ENCODE measurements at regions not wholly inside any gene's neighbourhood (a gene's known extent, or its start where the extent isn't known, plus 50 kb on each side); places are given as distances from the start of the nearest gene placed in this dataset.

DNA sequence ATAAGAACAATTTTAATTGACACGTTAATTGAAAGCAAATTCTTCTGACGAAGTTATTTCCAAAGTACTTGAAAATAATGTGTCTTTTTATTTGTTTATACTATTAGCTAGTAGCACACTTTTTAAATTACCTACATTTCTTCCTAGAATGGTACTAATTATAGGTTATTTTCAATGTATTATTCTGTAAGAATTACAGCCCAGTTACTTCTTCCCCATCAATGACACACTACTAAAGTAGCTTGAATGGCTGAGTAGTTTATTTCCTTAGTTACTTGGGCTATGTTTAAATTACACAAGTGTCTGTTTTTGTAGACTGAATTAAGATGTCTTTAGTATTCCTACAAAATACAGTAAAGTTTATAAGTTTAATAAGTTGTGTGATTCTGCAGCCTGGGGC lies 217.6 kb upstream of the IL12A start:
- no peaks in the 10 kb centered on the region for H3K4me1 ChIP-seq (ENCODE audit: insufficient read depth, low read length, poor library complexity, severe bottlenecking)
- TF ChIP-seq, protein P1, sequence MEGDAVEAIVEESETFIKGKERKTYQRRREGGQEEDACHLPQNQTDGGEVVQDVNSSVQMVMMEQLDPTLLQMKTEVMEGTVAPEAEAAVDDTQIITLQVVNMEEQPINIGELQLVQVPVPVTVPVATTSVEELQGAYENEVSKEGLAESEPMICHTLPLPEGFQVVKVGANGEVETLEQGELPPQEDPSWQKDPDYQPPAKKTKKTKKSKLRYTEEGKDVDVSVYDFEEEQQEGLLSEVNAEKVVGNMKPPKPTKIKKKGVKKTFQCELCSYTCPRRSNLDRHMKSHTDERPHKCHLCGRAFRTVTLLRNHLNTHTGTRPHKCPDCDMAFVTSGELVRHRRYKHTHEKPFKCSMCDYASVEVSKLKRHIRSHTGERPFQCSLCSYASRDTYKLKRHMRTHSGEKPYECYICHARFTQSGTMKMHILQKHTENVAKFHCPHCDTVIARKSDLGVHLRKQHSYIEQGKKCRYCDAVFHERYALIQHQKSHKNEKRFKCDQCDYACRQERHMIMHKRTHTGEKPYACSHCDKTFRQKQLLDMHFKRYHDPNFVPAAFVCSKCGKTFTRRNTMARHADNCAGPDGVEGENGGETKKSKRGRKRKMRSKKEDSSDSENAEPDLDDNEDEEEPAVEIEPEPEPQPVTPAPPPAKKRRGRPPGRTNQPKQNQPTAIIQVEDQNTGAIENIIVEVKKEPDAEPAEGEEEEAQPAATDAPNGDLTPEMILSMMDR (conservative IDR thresholded peaks at IDR 0.05; ENCODE audit: low read length) = no peak
- no peak for TF ChIP-seq EZH2phosphoT487 (IDR thresholded peaks at IDR 0.05; ENCODE audit: borderline replicate concordance, low read depth, low read length)
- ChIA-PET CTCF (ENCODE audit: unreplicated experiment) (no interaction called here), POLR2A (no interaction called here)
- BruUV-seq (replicated peaks) = no TSS peak
- H3K79me2 ChIP-seq (ENCODE audit: insufficient read depth, low read depth, low read length) = no peaks in the 10 kb centered on the region
- no peaks in the 10 kb centered on the region for H3K9me3 ChIP-seq (ENCODE audit: low read length)
- H3K4me2 ChIP-seq (ENCODE audit: low read length) = no peak overlapping the region
- H3K27ac ChIP-seq (ENCODE audit: low read depth, low read length, poor library complexity, severe bottlenecking) = no peak overlapping the region
- H3K9me2 ChIP-seq (ENCODE audit: insufficient read depth, low read length) = no peaks in the 10 kb centered on the region
- H3K4me3 ChIP-seq (ENCODE audit: low read depth, low read length, poor library complexity, severe bottlenecking) = no peak overlapping the region
- DNase-seq (ENCODE audit: low spot score) = no peak
- intact Hi-C loops (cut with micrococcal nuclease; ENCODE audit: unreplicated experiment) = no loop called here
- no peaks in the 10 kb centered on the region for H4K20me1 ChIP-seq (ENCODE audit: insufficient read depth, low read length)
- H3K36me3 ChIP-seq (ENCODE audit: insufficient read depth, low read length) = no peaks in the 10 kb centered on the region
- no peak overlapping the region for H2AFZ ChIP-seq (ENCODE audit: low read length)

DNA sequence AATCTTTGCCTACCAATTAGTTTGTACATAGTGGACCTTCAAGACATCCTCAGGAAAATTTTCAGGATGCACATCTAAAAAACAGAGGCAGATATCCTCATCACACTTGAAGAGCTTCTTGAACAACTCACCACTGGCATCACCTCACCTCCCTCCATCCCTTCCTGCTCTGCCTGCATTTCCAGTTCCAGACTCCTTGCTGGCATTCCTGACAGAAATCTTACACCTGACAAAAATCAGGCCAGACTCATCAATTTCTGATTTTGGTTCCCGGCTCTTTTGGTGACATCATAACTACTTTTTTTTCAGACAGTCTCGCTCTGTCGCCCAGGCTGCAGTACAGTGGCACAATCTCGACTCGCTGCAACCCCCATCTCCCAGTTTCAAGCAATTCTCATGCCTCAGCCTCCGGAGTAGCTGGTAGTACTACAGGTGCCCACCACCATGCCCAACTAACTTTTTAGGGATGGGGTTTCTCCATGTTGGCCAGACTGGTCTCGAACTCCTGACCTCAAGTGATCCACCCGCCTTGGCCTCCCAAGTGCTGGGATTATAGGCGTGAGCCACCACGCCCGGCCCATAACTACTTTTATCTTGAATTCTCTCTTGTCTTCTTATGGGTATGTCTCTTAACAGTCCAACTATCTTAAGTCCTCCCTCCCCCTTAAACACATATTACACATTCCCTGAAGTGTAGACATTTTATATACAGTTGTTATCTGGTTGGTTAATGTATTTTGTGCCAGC lies 216.6 kb upstream of the IL12A start:
- TF ChIP-seq EZH2phosphoT487 (IDR thresholded peaks at IDR 0.05; ENCODE audit: borderline replicate concordance, low read depth, low read length) = no peak
- TF ChIP-seq, protein P1 (conservative IDR thresholded peaks at IDR 0.05; ENCODE audit: low read length) = no peak
- no TSS peak for BruUV-seq (replicated peaks)
- ChIA-PET POLR2A (no interaction called here), CTCF (ENCODE audit: unreplicated experiment) (no interaction called here)
- H3K9me3 ChIP-seq (ENCODE audit: low read length) = no peaks in the 10 kb centered on the region
- DNase-seq (ENCODE audit: low spot score) = no peak
- no peaks in the 10 kb centered on the region for H3K9me2 ChIP-seq (ENCODE audit: insufficient read depth, low read length)
- H3K36me3 ChIP-seq (ENCODE audit: insufficient read depth, low read length) = no peaks in the 10 kb centered on the region
- no peaks in the 10 kb centered on the region for H3K4me1 ChIP-seq (ENCODE audit: insufficient read depth, low read length, poor library complexity, severe bottlenecking)
- H3K27ac ChIP-seq (ENCODE audit: low read depth, low read length, poor library complexity, severe bottlenecking) = no peak overlapping the region
- no peak overlapping the region for H3K4me3 ChIP-seq (ENCODE audit: low read depth, low read length, poor library complexity, severe bottlenecking)
- intact Hi-C loops (cut with micrococcal nuclease; ENCODE audit: unreplicated experiment) = no loop called here
- H2AFZ ChIP-seq (ENCODE audit: low read length) = no peak overlapping the region
- no peaks in the 10 kb centered on the region for H3K79me2 ChIP-seq (ENCODE audit: insufficient read depth, low read depth, low read length)
- no peaks in the 10 kb centered on the region for H4K20me1 ChIP-seq (ENCODE audit: insufficient read depth, low read length)
- H3K4me2 ChIP-seq (ENCODE audit: low read length) = no peak overlapping the region

DNA sequence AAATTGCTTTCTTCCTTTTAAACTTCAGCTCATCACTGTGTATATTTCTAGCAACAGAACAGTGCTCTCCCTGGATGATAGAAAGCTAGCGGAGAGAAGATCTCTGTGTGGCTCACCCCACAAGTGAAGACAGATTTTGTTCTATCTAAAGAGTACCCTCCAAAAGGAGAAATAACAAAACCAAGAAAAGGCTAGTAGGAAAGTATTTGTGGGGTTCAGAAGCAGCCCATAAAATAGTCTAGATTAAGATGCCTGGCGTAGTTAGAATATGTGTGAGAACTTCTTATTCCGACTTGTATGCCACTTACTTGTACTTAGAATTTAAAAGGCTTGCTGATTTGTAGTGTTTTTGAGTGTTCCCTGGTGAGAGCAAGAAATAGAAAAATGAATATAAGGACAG lies 214.9 kb upstream of the IL12A start:
- BruUV-seq (replicated peaks) = no TSS peak
- Histone ChIP-seq H3K4me2 (ENCODE audit: low read length) (no peak overlapping the region), H3K4me3 (ENCODE audit: low read depth, low read length, poor library complexity, severe bottlenecking) (no peak overlapping the region), H3K9me2 (ENCODE audit: insufficient read depth, low read length) (no peaks in the 10 kb centered on the region), H2AFZ (ENCODE audit: low read length) (no peak overlapping the region), H4K20me1 (ENCODE audit: insufficient read depth, low read length) (no peaks in the 10 kb centered on the region), H3K79me2 (ENCODE audit: insufficient read depth, low read depth, low read length) (no peaks in the 10 kb centered on the region), H3K27ac (ENCODE audit: low read depth, low read length, poor library complexity, severe bottlenecking) (no peak overlapping the region), H3K4me1 (ENCODE audit: insufficient read depth, low read length, poor library complexity, severe bottlenecking) (no peaks in the 10 kb centered on the region), H3K9me3 (ENCODE audit: low read length) (no peaks in the 10 kb centered on the region), H3K36me3 (ENCODE audit: insufficient read depth, low read length) (no peaks in the 10 kb centered on the region)
- intact Hi-C loops (cut with micrococcal nuclease; ENCODE audit: unreplicated experiment) = no loop called here
- TF ChIP-seq, protein P1 (conservative IDR thresholded peaks at IDR 0.05; ENCODE audit: low read length) = no peak
- no peak for TF ChIP-seq EZH2phosphoT487 (IDR thresholded peaks at IDR 0.05; ENCODE audit: borderline replicate concordance, low read depth, low read length)
- POLR2A ChIA-PET = interaction anchor here (0.6 to 0.7 kb wide), 2 partner anchors 503 to 602 kb away, joined by 3 read pairs; no protein-coding TSS in a partner anchor
- CTCF ChIA-PET (ENCODE audit: unreplicated experiment) = no interaction called here
- DNase-seq (ENCODE audit: low spot score) = no peak

Measured in OCI-LY7 (cell line).